Neural progenitor cell (in vitro differentiated cells): ENCODE measurements at regions not wholly inside any gene's neighbourhood (a gene's known extent, or its start where the extent isn't known, plus 50 kb on each side); places are given as distances from the start of the nearest gene placed in this dataset.

ENCODE experiments used
- DNase-seq: peaks from one replicate; pipeline ENCODE4 v3.0.0-alpha.2; 2016; ENCODE audit warnings: low spot score
- H2AFZ ChIP-seq: fragments of 200-600 bp; sonication (generic); replicated peaks from 2 replicates; pipeline ENCODE4 v1.6.1; 2016; ENCODE audit warnings: antibody characterized with exemption
- H3F3A ChIP-seq: fragments of 200-600 bp; sonication (generic); 2 replicates; pipeline ENCODE4 v1.6.1; 2016; ENCODE audit warnings: antibody characterized with exemption, low read depth
- H3K27ac ChIP-seq: fragments of 200-600 bp; sonication (generic); 2 replicates; pipeline ENCODE4 v1.5.1; 2016; ENCODE audit warnings: mild to moderate bottlenecking
- H3K27me3 ChIP-seq: fragments of 200-600 bp; sonication (generic); 2 replicates; pipeline ENCODE4 v1.6.1; 2016; ENCODE audit warnings: mild to moderate bottlenecking, moderate library complexity
- H3K36me3 ChIP-seq: fragments of 200-600 bp; sonication (generic); 2 replicates; pipeline ENCODE4 v1.5.1; 2016
- H3K4me1 ChIP-seq: fragments of 200-600 bp; sonication (generic); 2 replicates; pipeline ENCODE4 v1.6.1; 2016; ENCODE audit warnings: mixed run types
- H3K4me2 ChIP-seq: fragments of 200-600 bp; sonication (generic); 2 replicates; pipeline ENCODE4 v1.6.1; 2016
- H3K4me3 ChIP-seq: fragments of 200-600 bp; sonication (generic); 2 replicates; pipeline ENCODE4 v1.5.1; 2016
- H3K79me2 ChIP-seq: fragments of 200-600 bp; sonication (generic); 2 replicates; pipeline ENCODE4 v1.6.1; 2016; ENCODE audit warnings: low read depth
- H3K9ac ChIP-seq: fragments of 200-600 bp; sonication (generic); 2 replicates; pipeline ENCODE4 v1.6.1; 2016
- H3K9me3 ChIP-seq: fragments of 200-600 bp; sonication (generic); 2 replicates; pipeline ENCODE4 v1.5.1; 2016; ENCODE audit warnings: low read depth
- H4K20me1 ChIP-seq: fragments of 200-600 bp; sonication (generic); 2 replicates; pipeline ENCODE4 v1.6.1; 2016; ENCODE audit warnings: low read depth
- H3K27ac Mint-ChIP-seq: 3 replicates; pipeline ENCODE4 v1.8.0; 2021; ENCODE audit warnings: mixed read lengths
- H3K27me3 Mint-ChIP-seq: 2 replicates; pipeline ENCODE4 v1.8.0; 2022; ENCODE audit warnings: low read depth, mild to moderate bottlenecking, inconsistent platforms, moderate library complexity, mixed read lengths; ENCODE audit not compliant: insufficient read depth
- H3K36me3 Mint-ChIP-seq: 3 replicates; pipeline ENCODE4 v1.8.0; 2021; ENCODE audit warnings: mixed read lengths
- H3K4me1 Mint-ChIP-seq: 3 replicates; pipeline ENCODE4 v1.8.0; 2021; ENCODE audit warnings: mixed read lengths
- H3K4me3 Mint-ChIP-seq: 3 replicates; pipeline ENCODE4 v1.8.0; 2021; ENCODE audit warnings: mild to moderate bottlenecking, moderate library complexity, mixed read lengths
- H3K9me3 Mint-ChIP-seq: 3 replicates; pipeline ENCODE4 v1.8.0; 2020; ENCODE audit warnings: mixed read lengths
- CTCF ChIP-seq: fragments of 200-600 bp; sonication (generic); IDR thresholded peaks from 2 replicates; pipeline ENCODE4 v1.5.1; 2017; ENCODE audit warnings: antibody characterized with exemption, mild to moderate bottlenecking
- EZH2 ChIP-seq: fragments of 200-600 bp; sonication (generic); IDR thresholded peaks from 2 replicates; pipeline ENCODE4 v1.6.1; 2017; ENCODE audit warnings: antibody characterized with exemption, mild to moderate bottlenecking, moderate library complexity
- EZH2phosphoT487 ChIP-seq: fragments of 200-600 bp; sonication (generic); IDR thresholded peaks from 2 replicates; pipeline ENCODE4 v1.6.1; 2017; ENCODE audit warnings: antibody characterized with exemption

- no peak overlapping the region for H3K4me3 Mint-ChIP-seq
- peaks cover 11% of the 10 kb centered on the region for H3K4me1 Mint-ChIP-seq
- H4K20me1 ChIP-seq = no peaks in the 10 kb centered on the region
- DNase-seq = no peak
- H3K9ac ChIP-seq = no peak overlapping the region
- no peaks in the 10 kb centered on the region for H3K36me3 Mint-ChIP-seq
- H3K4me2 ChIP-seq = no peak overlapping the region
- H3K36me3 ChIP-seq = no peaks in the 10 kb centered on the region
- H3K27me3 ChIP-seq = no peaks in the 10 kb centered on the region
- H3K27ac ChIP-seq = no peak overlapping the region
- no peaks in the 10 kb centered on the region for H3F3A ChIP-seq
- peaks cover 10% of the 10 kb centered on the region for H3K27me3 Mint-ChIP-seq
- TF ChIP-seq EZH2 = no peak
- no peak for TF ChIP-seq CTCF
- TF ChIP-seq EZH2phosphoT487 = no peak
- H3K4me3 ChIP-seq = no peak overlapping the region
- H2AFZ ChIP-seq = no peak overlapping the region
- H3K9me3 Mint-ChIP-seq = no peaks in the 10 kb centered on the region
- no peak overlapping the region for H3K27ac Mint-ChIP-seq
- H3K4me1 ChIP-seq = no peaks in the 10 kb centered on the region
- H3K9me3 ChIP-seq = no peaks in the 10 kb centered on the region
- H3K79me2 ChIP-seq = no peaks in the 10 kb centered on the region
Observed at GRCh38 chr4:26051240-26051639, 137.2 kb downstream of the SMIM20 start.

GRCh38 chr4:26052663-26053541, 138.9 kb downstream of the SMIM20 start:
- peaks cover 10% of the 10 kb centered on the region for H3K27me3 Mint-ChIP-seq

GRCh38 chr4:26053761-26054160, 139.7 kb downstream of the SMIM20 start:
- Histone ChIP-seq H3K9ac (no peak overlapping the region), H3K4me3 (no peak overlapping the region), H3K9me3 (no peaks in the 10 kb centered on the region), H3K4me1 (no peaks in the 10 kb centered on the region), H3K27me3 (no peaks in the 10 kb centered on the region), H2AFZ (no peak overlapping the region), H3K79me2 (no peaks in the 10 kb centered on the region), H3K4me2 (no peak overlapping the region), H3F3A (no peaks in the 10 kb centered on the region), H3K27ac (no peak overlapping the region), H4K20me1 (no peaks in the 10 kb centered on the region), H3K36me3 (no peaks in the 10 kb centered on the region)
- peaks cover 3% of the 10 kb centered on the region for H3K4me1 Mint-ChIP-seq
- TF ChIP-seq EZH2 (no peak), CTCF (no peak), EZH2phosphoT487 (no peak)
- no peak for DNase-seq
- H3K27ac Mint-ChIP-seq = no peak overlapping the region
- H3K9me3 Mint-ChIP-seq = no peaks in the 10 kb centered on the region
- H3K4me3 Mint-ChIP-seq = no peak overlapping the region
- peaks cover 12% of the 10 kb centered on the region for H3K27me3 Mint-ChIP-seq
- no peaks in the 10 kb centered on the region for H3K36me3 Mint-ChIP-seq

More at GRCh38 chr4:26052663-26053541, 138.9 kb downstream of the SMIM20 start:
- no peak overlapping the region for H3K9ac ChIP-seq
- H3K79me2 ChIP-seq = no peaks in the 10 kb centered on the region
- Mint-ChIP-seq H3K4me3 (no peak overlapping the region), H3K4me1 (peaks cover 7% of the 10 kb centered on the region), H3K36me3 (no peaks in the 10 kb centered on the region), H3K9me3 (no peaks in the 10 kb centered on the region), H3K27ac (no peak overlapping the region)
- no peaks in the 10 kb centered on the region for H3K9me3 ChIP-seq
- no peak overlapping the region for H3K4me3 ChIP-seq
- H3K4me2 ChIP-seq = no peak overlapping the region
- no peaks in the 10 kb centered on the region for H3K36me3 ChIP-seq
- H3K4me1 ChIP-seq = no peaks in the 10 kb centered on the region
- no peak overlapping the region for H3K27ac ChIP-seq
- no peaks in the 10 kb centered on the region for H3F3A ChIP-seq
- H3K27me3 ChIP-seq = no peaks in the 10 kb centered on the region
- no peak for DNase-seq
- H4K20me1 ChIP-seq = no peaks in the 10 kb centered on the region
- TF ChIP-seq EZH2phosphoT487 (no peak), CTCF (no peak)
- no peak overlapping the region for H2AFZ ChIP-seq
